ENCODE measurements at regions not wholly inside any gene's neighbourhood (a gene's known extent, or its start where the extent isn't known, plus 50 kb on each side); places are given as distances from the start of the nearest gene placed in this dataset.
A peak's percentile ranks its signal among the peaks of the same experiment; 100 is the strongest.

GRCh38 chr10:28180654-28181053 lies 122.2 kb downstream of the MPP7 start:
- no peaks in the 10 kb centered on the region for H3K36me3 ChIP-seq (replicated peaks; ENCODE audit: insufficient read depth, low read length)
- H3K4me1 ChIP-seq (ENCODE audit: low read length): peaks cover 17% of the 10 kb centered on the region
- no peak for DNase-seq
- TF ChIP-seq EZH2 (optimal IDR thresholded peaks at IDR 0.05; ENCODE audit: low read depth, low read length) (no peak), EZH2phosphoT487 (IDR thresholded peaks at IDR 0.05; ENCODE audit: low read length) (no peak), CTCF (IDR thresholded peaks at IDR 0.05; ENCODE audit: low read length) (no peak)
- no peaks in the 10 kb centered on the region; the same call in 1 of the 2 replicates for H3F3A ChIP-seq (ENCODE audit: insufficient read depth, low read length)
- H3K27me3 ChIP-seq (replicated peaks; ENCODE audit: insufficient read depth, low read length): no peaks in the 10 kb centered on the region
- no peaks in the 10 kb centered on the region for H3K9me3 ChIP-seq (replicated peaks; ENCODE audit: insufficient read depth, low read length)
- no peak overlapping the region for H3K27ac ChIP-seq (ENCODE audit: low read length)
- no peaks in the 10 kb centered on the region for H3K79me2 ChIP-seq (ENCODE audit: low read length)
- no peak overlapping the region for H3K4me3 ChIP-seq (ENCODE audit: low read length)
- H4K20me1 ChIP-seq (ENCODE audit: insufficient read depth, low read length): no peaks in the 10 kb centered on the region
- H3K4me2 ChIP-seq (ENCODE audit: low read depth, low read length): no peak overlapping the region
- no peak overlapping the region for H2AFZ ChIP-seq (ENCODE audit: low read length)
- no peaks in the 10 kb centered on the region for H3K9me2 ChIP-seq (replicated peaks; ENCODE audit: insufficient read depth, low read length)
- H3K9ac ChIP-seq (ENCODE audit: low read length): no peak overlapping the region

- TF ChIP-seq EZH2phosphoT487 (IDR thresholded peaks at IDR 0.05; ENCODE audit: low read length): no peak
- TF ChIP-seq CTCF (IDR thresholded peaks at IDR 0.05; ENCODE audit: low read length): no peak
- TF ChIP-seq EZH2 (optimal IDR thresholded peaks at IDR 0.05; ENCODE audit: low read depth, low read length): no peak
- no peaks in the 10 kb centered on the region for H4K20me1 ChIP-seq (ENCODE audit: insufficient read depth, low read length)
- DNase-seq: no peak
- no peaks in the 10 kb centered on the region for H3K36me3 ChIP-seq (replicated peaks; ENCODE audit: insufficient read depth, low read length)
- no peak overlapping the region for H3K4me3 ChIP-seq (ENCODE audit: low read length)
- H3K9ac ChIP-seq (ENCODE audit: low read length): no peak overlapping the region
- H2AFZ ChIP-seq (ENCODE audit: low read length): no peak overlapping the region
- H3K4me1 ChIP-seq (ENCODE audit: low read length): peaks cover 17% of the 10 kb centered on the region
- no peaks in the 10 kb centered on the region for H3K27me3 ChIP-seq (replicated peaks; ENCODE audit: insufficient read depth, low read length)
- H3K9me3 ChIP-seq (replicated peaks; ENCODE audit: insufficient read depth, low read length): no peaks in the 10 kb centered on the region
- H3K27ac ChIP-seq (ENCODE audit: low read length): no peak overlapping the region
- no peaks in the 10 kb centered on the region; the same call in 1 of the 2 replicates for H3F3A ChIP-seq (ENCODE audit: insufficient read depth, low read length)
- no peak overlapping the region for H3K4me2 ChIP-seq (ENCODE audit: low read depth, low read length)
- no peaks in the 10 kb centered on the region for H3K9me2 ChIP-seq (replicated peaks; ENCODE audit: insufficient read depth, low read length)
- no peaks in the 10 kb centered on the region for H3K79me2 ChIP-seq (ENCODE audit: low read length)
Measured at GRCh38 chr10:28179743-28180099, 123.1 kb downstream of the MPP7 start.

- Histone ChIP-seq H3K79me2 (ENCODE audit: low read length) (no peaks in the 10 kb centered on the region), H3K9ac (ENCODE audit: low read length) (0 out of 2 replicates have a peak overlapping the region, but pooled peaks have one; percentile 34), H3K4me3 (ENCODE audit: low read length) (no peak overlapping the region), H3K27me3 (replicated peaks; ENCODE audit: insufficient read depth, low read length) (no peaks in the 10 kb centered on the region), H3K9me2 (replicated peaks; ENCODE audit: insufficient read depth, low read length) (no peaks in the 10 kb centered on the region), H3K4me1 (ENCODE audit: low read length) (peaks cover 17% of the 10 kb centered on the region), H4K20me1 (ENCODE audit: insufficient read depth, low read length) (no peaks in the 10 kb centered on the region), H2AFZ (ENCODE audit: low read length) (peak overlapping the region; percentile 80), H3K36me3 (replicated peaks; ENCODE audit: insufficient read depth, low read length) (no peaks in the 10 kb centered on the region), H3F3A (ENCODE audit: insufficient read depth, low read length) (no peaks in the 10 kb centered on the region; the same call in 1 of the 2 replicates), H3K4me2 (ENCODE audit: low read depth, low read length) (peak overlapping the region; percentile 81), H3K9me3 (replicated peaks; ENCODE audit: insufficient read depth, low read length) (no peaks in the 10 kb centered on the region), H3K27ac (ENCODE audit: low read length) (peak overlapping the region; percentile 67; the same call in 1 of the 2 replicates)
- peak; percentile 67 for DNase-seq
- TF ChIP-seq CTCF (IDR thresholded peaks at IDR 0.05; ENCODE audit: low read length) (peak; percentile 69), EZH2phosphoT487 (IDR thresholded peaks at IDR 0.05; ENCODE audit: low read length) (no peak)
Measured at GRCh38 chr10:28179006-28179742, 123.7 kb downstream of the MPP7 start.

Data from MM.1S (cell line).